Sigmoid colon (tissue), 6 donors: ENCODE measurements at regions not wholly inside any gene's neighbourhood (a gene's known extent, or its start where the extent isn't known, plus 50 kb on each side); places are given as distances from the start of the nearest gene placed in this dataset.

ENCODE experiments used
- DNase-seq: peaks from one replicate; pipeline ENCODE4 v3.0.0-alpha.2; 2019
- H3K27ac ChIP-seq, 4 donors: fragments of 200-600 bp; sonication (generic); one replicate each; pipeline ENCODE4 v1.5.1; 2016 to 2019; ENCODE audit warnings: mild to moderate bottlenecking in 1 of 4
- H3K27me3 ChIP-seq, 3 donors: fragments of 200-600 bp; sonication (generic); one replicate each; pipeline ENCODE4 v1.5.1; 2019; ENCODE audit warnings: mild to moderate bottlenecking in 1 of 3
- H3K36me3 ChIP-seq, 4 donors: fragments of 200-600 bp; sonication (generic); one replicate each; pipeline ENCODE4 v1.5.1; 2016 to 2019
- H3K4me1 ChIP-seq, 4 donors: fragments of 200-600 bp; sonication (generic); one replicate each; pipeline ENCODE4 v1.5.1; 2017 to 2019
- H3K4me3 ChIP-seq, 4 donors: fragments of 200-600 bp; sonication (generic); one replicate each; pipeline ENCODE4 v1.5.1; 2017 to 2019; ENCODE audit warnings: mild to moderate bottlenecking in 2 of 4, moderate library complexity in 1 of 4
- H3K9me3 ChIP-seq, 4 donors: fragments of 200-600 bp in 3 of 4; sonication (generic) in 3 of 4; one replicate each; pipeline versions ENCODE4 v1.5.1 to v1.6.1; 2013 to 2019
- CTCF ChIP-seq, 4 experiments: fragments of 450-650 bp in 3 of 4; fragments of 200-600 bp in 1 of 4; IDR thresholded peaks; one replicate each; pipeline ENCODE4 v1.5.1; 2016 to 2019; ENCODE audit warnings: antibody characterized with exemption in 4 of 4, mild to moderate bottlenecking in 3 of 4, moderate library complexity in 2 of 4
- EP300 ChIP-seq, 4 donors: sonication (generic); formaldehyde crosslinking; IDR thresholded peaks; one replicate each; pipeline ENCODE4 v1.6.1; 2017; ENCODE audit warnings: antibody characterized with exemption in 4 of 4
- POLR2A ChIP-seq, 2 donors: fragments of 450-650 bp; IDR thresholded peaks; one replicate each; pipeline ENCODE4 v1.6.1; 2016; ENCODE audit warnings: antibody characterized with exemption in 2 of 2, mild to moderate bottlenecking in 2 of 2, moderate library complexity in 2 of 2
- POLR2AphosphoS5 ChIP-seq, 4 donors: sonication (generic); formaldehyde crosslinking; IDR thresholded peaks; one replicate each; pipeline ENCODE4 v1.6.1; 2017; ENCODE audit warnings: antibody characterized with exemption in 4 of 4
- WGBS, 2 donors: extraction: QIAGEN DNeasy Blood & Tissue Kit; methylation state at CpG; one replicate each; pipeline ENCODE4 v1.1.7; 2013; 5-methylcytosine and 5-hydroxymethylcytosine counted together
- intact Hi-C: fragments of 100-400 bp; cut with DNase I; formaldehyde crosslinking; loops from one replicate; pipeline ENCODE4 v1.15.1; 2023
- donor health status: healthy with polysubstance abuse.
- donor health status: healthy.

- no peak overlapping the region for H3K4me3 ChIP-seq
- 61 to 63% methylated on average over 8 of the region's 8 CpGs for WGBS, 2 donors
- H3K36me3 ChIP-seq = no peaks in the 10 kb centered on the region
- DNase-seq = no peak
- no peaks in the 10 kb centered on the region for H3K27me3 ChIP-seq
- TF ChIP-seq EP300 (IDR thresholded peaks at IDR 0.05) (no peak), POLR2AphosphoS5 (IDR thresholded peaks at IDR 0.05) (no peak), CTCF (IDR thresholded peaks at IDR 0.05) (no peak), POLR2A (IDR thresholded peaks at IDR 0.05) (no peak)
- H3K27ac ChIP-seq = no peak overlapping the region
- intact Hi-C loops = no loop called here
- H3K4me1 ChIP-seq = peaks cover 0 to 7% (median 4%) of the 10 kb centered on the region in 4 donors
- no peaks in the 10 kb centered on the region for H3K9me3 ChIP-seq
These were observed 535.8 kb upstream of the DAB1 start for GRCh38 chr1:57959531-57960241.

GRCh38 chr1:57957576-57957975, 533.7 kb upstream of the DAB1 start:
- H3K4me3 ChIP-seq = no peak overlapping the region
- DNase-seq = no peak
- intact Hi-C loops = no loop called here
- H3K27ac ChIP-seq = no peak overlapping the region
- no peaks in the 10 kb centered on the region for H3K9me3 ChIP-seq
- no peaks in the 10 kb centered on the region for H3K27me3 ChIP-seq
- 59 to 73% methylated on average over 2 of the region's 2 CpGs for WGBS, 2 donors
- peaks cover 0 to 7% (median 4%) of the 10 kb centered on the region in 4 donors for H3K4me1 ChIP-seq
- no peaks in the 10 kb centered on the region for H3K36me3 ChIP-seq
- TF ChIP-seq EP300 (IDR thresholded peaks at IDR 0.05) = no peak
- no peak for TF ChIP-seq CTCF (IDR thresholded peaks at IDR 0.05)
- no peak for TF ChIP-seq POLR2AphosphoS5 (IDR thresholded peaks at IDR 0.05)
- TF ChIP-seq POLR2A (IDR thresholded peaks at IDR 0.05) = no peak

GRCh38 chr1:57951390-57951789, 527.5 kb upstream of the DAB1 start:
- no peaks in the 10 kb centered on the region for H3K9me3 ChIP-seq
- H3K27me3 ChIP-seq = no peaks in the 10 kb centered on the region
- WGBS, 2 donors = 45 to 54% methylated on average over 4 of the region's 4 CpGs
- no peak for DNase-seq
- no peak overlapping the region for H3K27ac ChIP-seq
- H3K36me3 ChIP-seq = no peaks in the 10 kb centered on the region
- TF ChIP-seq EP300 (IDR thresholded peaks at IDR 0.05) (no peak), POLR2A (IDR thresholded peaks at IDR 0.05) (no peak), CTCF (IDR thresholded peaks at IDR 0.05) (no peak), POLR2AphosphoS5 (IDR thresholded peaks at IDR 0.05) (no peak)
- no peaks in the 10 kb centered on the region for H3K4me1 ChIP-seq
- intact Hi-C loops = no loop called here
- no peak overlapping the region for H3K4me3 ChIP-seq

GRCh38 chr1:57949168-57949567, 525.3 kb upstream of the DAB1 start:
- WGBS, 2 donors = 42 to 55% methylated on average over 2 of the region's 2 CpGs
- intact Hi-C loops = no loop called here
- H3K9me3 ChIP-seq = no peaks in the 10 kb centered on the region
- TF ChIP-seq POLR2A (IDR thresholded peaks at IDR 0.05) (no peak), CTCF (IDR thresholded peaks at IDR 0.05) (no peak), POLR2AphosphoS5 (IDR thresholded peaks at IDR 0.05) (no peak), EP300 (IDR thresholded peaks at IDR 0.05) (no peak)
- H3K4me3 ChIP-seq = no peak overlapping the region
- H3K27ac ChIP-seq = no peak overlapping the region
- no peaks in the 10 kb centered on the region for H3K27me3 ChIP-seq
- no peak for DNase-seq
- H3K4me1 ChIP-seq = no peaks in the 10 kb centered on the region
- no peaks in the 10 kb centered on the region for H3K36me3 ChIP-seq

GRCh38 chr1:57947471-57947870, 523.6 kb upstream of the DAB1 start:
- H3K36me3 ChIP-seq = no peaks in the 10 kb centered on the region
- intact Hi-C loops = no loop called here
- no peaks in the 10 kb centered on the region for H3K27me3 ChIP-seq
- no peaks in the 10 kb centered on the region for H3K9me3 ChIP-seq
- H3K4me1 ChIP-seq = no peaks in the 10 kb centered on the region
- WGBS, 2 donors = 77 to 78% methylated on average over 6 of the region's 6 CpGs
- no peak overlapping the region for H3K27ac ChIP-seq
- no peak for DNase-seq
- H3K4me3 ChIP-seq = no peak overlapping the region
- no peak for TF ChIP-seq POLR2A (IDR thresholded peaks at IDR 0.05)
- no peak for TF ChIP-seq POLR2AphosphoS5 (IDR thresholded peaks at IDR 0.05)
- TF ChIP-seq EP300 (IDR thresholded peaks at IDR 0.05) = no peak
- no peak for TF ChIP-seq CTCF (IDR thresholded peaks at IDR 0.05)
